A673 (cell line): ENCODE measurements at regions not wholly inside any gene's neighbourhood (a gene's known extent, or its start where the extent isn't known, plus 50 kb on each side); places are given as distances from the start of the nearest gene placed in this dataset.

Source experiments
- BruUV-seq: library from RNA; stranded (reverse); fragments of 400-500 nt; replicated peaks from 2 replicates; lab custom pipeline; 2021; lab: Mats Ljungman, UMichigan
- CTCF ChIA-PET: fragments of 300-600 bp; sonication (Branson Sonifier 250); formaldehyde crosslinking; loops from one replicate; lab custom pipeline; 2022; ENCODE audit warnings: antibody characterized with exemption; lab: Charles Lee
- POLR2A ChIA-PET: fragments of 300-600 bp; sonication (Branson Sonifier 250); formaldehyde crosslinking; loops from one replicate; lab custom pipeline; 2022; ENCODE audit warnings: antibody characterized with exemption; ENCODE audit not compliant: low non-redundant PET; lab: Charles Lee
- DNase-seq: peaks from one replicate; pipeline ENCODE4 v3.0.0-alpha.2; 2015; ENCODE audit warnings: low spot score
- H3K27ac ChIP-seq: fragments of 200-600 bp; sonication (generic); 2 replicates; pipeline ENCODE4 v1.5.1; 2016; ENCODE audit warnings: mixed run types, low read depth, mild to moderate bottlenecking, mixed read lengths, antibody characterized with exemption, low read length; ENCODE audit not compliant: poor library complexity, severe bottlenecking
- H3K27me3 ChIP-seq: fragments of 200-600 bp; sonication (generic); replicated peaks from 2 replicates; pipeline ENCODE4 v1.6.1; 2017; ENCODE audit warnings: mixed run types, low read depth, mild to moderate bottlenecking, mixed read lengths, antibody characterized with exemption, low read length; ENCODE audit not compliant: insufficient read depth, poor library complexity
- H3K36me3 ChIP-seq: fragments of 200-600 bp; sonication (generic); 2 replicates; pipeline ENCODE4 v1.6.1; 2016; ENCODE audit warnings: mixed run types, mild to moderate bottlenecking, mixed read lengths, antibody characterized with exemption, low read length; ENCODE audit not compliant: insufficient read depth, poor library complexity, severe bottlenecking
- H3K4me1 ChIP-seq: fragments of 200-600 bp; sonication (generic); 2 replicates; pipeline ENCODE4 v1.6.1; 2017; ENCODE audit warnings: mixed run types, mild to moderate bottlenecking, mixed read lengths, antibody characterized with exemption, low read length; ENCODE audit not compliant: insufficient read depth, poor library complexity, severe bottlenecking
- H3K4me3 ChIP-seq: fragments of 200-600 bp; sonication (generic); 2 replicates; pipeline ENCODE4 v1.5.1; 2016; ENCODE audit warnings: low read depth, mixed run types, mild to moderate bottlenecking, mixed read lengths, low read length; ENCODE audit not compliant: poor library complexity, severe bottlenecking
- H3K9me3 ChIP-seq: fragments of 200-600 bp; sonication (generic); 2 replicates; pipeline ENCODE4 v1.6.1; 2016; ENCODE audit warnings: mixed run types, low read depth, mild to moderate bottlenecking, mixed read lengths, antibody characterized with exemption, low read length; ENCODE audit not compliant: poor library complexity, severe bottlenecking
- CTCF ChIP-seq: fragments of 300-800, 200-600 bp; sonication (generic); conservative IDR thresholded peaks from 2 replicates; pipeline ENCODE4 v1.5.1; 2017; ENCODE audit warnings: low read depth, mild to moderate bottlenecking, antibody characterized with exemption, low read length, moderate library complexity, mixed read lengths
- EZH2 ChIP-seq: fragments of 200-600 bp; sonication (generic); IDR thresholded peaks from 2 replicates; pipeline ENCODE4 v1.6.1; 2017; ENCODE audit warnings: borderline replicate concordance, low read depth, mild to moderate bottlenecking, mixed read lengths, antibody characterized with exemption, low read length; ENCODE audit not compliant: poor library complexity, severe bottlenecking
- intact Hi-C: fragments of 100-400 bp; cut with micrococcal nuclease; formaldehyde crosslinking; loops from one replicate; pipeline ENCODE4 v1.10.0; 2022; ENCODE audit not compliant: unreplicated experiment

- intact Hi-C loops: no loop called here
- POLR2A ChIA-PET: no interaction called here
Measured at GRCh38 chr21:17964716-17965115, 145.6 kb upstream of the C21orf91 start.

GRCh38 chr21:17964199-17964598, 145.0 kb upstream of the C21orf91 start:
- no peaks in the 10 kb centered on the region for H3K27me3 ChIP-seq
- no peak overlapping the region for H3K27ac ChIP-seq
- BruUV-seq: no TSS peak
- DNase-seq: no peak
- TF ChIP-seq CTCF (no peak), EZH2 (no peak)
- POLR2A ChIA-PET: no interaction called here
- H3K9me3 ChIP-seq: peaks cover 5% of the 10 kb centered on the region
- CTCF ChIA-PET: no interaction called here
- no peaks in the 10 kb centered on the region for H3K36me3 ChIP-seq
- H3K4me3 ChIP-seq: no peak overlapping the region
- intact Hi-C loops: no loop called here
- H3K4me1 ChIP-seq: no peaks in the 10 kb centered on the region

More at GRCh38 chr21:17964716-17965115, 145.6 kb upstream of the C21orf91 start:
- BruUV-seq: no TSS peak
- no peak overlapping the region for H3K4me3 ChIP-seq
- no peaks in the 10 kb centered on the region for H3K4me1 ChIP-seq
- H3K36me3 ChIP-seq: no peaks in the 10 kb centered on the region
- TF ChIP-seq CTCF (no peak), EZH2 (no peak)
- no peak for DNase-seq
- H3K27me3 ChIP-seq: no peaks in the 10 kb centered on the region
- CTCF ChIA-PET: no interaction called here
- peaks cover 5% of the 10 kb centered on the region for H3K9me3 ChIP-seq
- no peak overlapping the region for H3K27ac ChIP-seq

GRCh38 chr21:17950591-17950990, 131.4 kb upstream of the C21orf91 start:
- Histone ChIP-seq H3K27ac (no peak overlapping the region), H3K27me3 (no peaks in the 10 kb centered on the region), H3K36me3 (no peaks in the 10 kb centered on the region), H3K4me1 (no peaks in the 10 kb centered on the region), H3K9me3 (peaks cover 8% of the 10 kb centered on the region), H3K4me3 (no peak overlapping the region)
- no peak for TF ChIP-seq EZH2
- no peak for TF ChIP-seq CTCF
- CTCF ChIA-PET: no interaction called here
- no TSS peak for BruUV-seq
- POLR2A ChIA-PET: no interaction called here
- no peak for DNase-seq
- intact Hi-C loops: no loop called here
